ENCODE measurements at regions not wholly inside any gene's neighbourhood (a gene's known extent, or its start where the extent isn't known, plus 50 kb on each side); places are given as distances from the start of the nearest gene placed in this dataset.

- Histone ChIP-seq H4K91ac (ENCODE audit: insufficient read length, low read depth, low read length) (no peak overlapping the region), H3K27me3 (ENCODE audit: insufficient read depth, low read length) (no peaks in the 10 kb centered on the region), H3K4me2 (ENCODE audit: insufficient read depth, insufficient read length, low read length) (no peak overlapping the region), H4K5ac (ENCODE audit: insufficient read length, low read depth, low read length) (no peak overlapping the region), H3K27ac (ENCODE audit: insufficient read length, low read depth, low read length) (no peak overlapping the region), H3K4me1 (ENCODE audit: insufficient read depth, low read length) (no peaks in the 10 kb centered on the region), H3K23me2 (ENCODE audit: insufficient read length, low read depth, low read length, poor library complexity, severe bottlenecking) (no peaks in the 10 kb centered on the region), H3K4ac (ENCODE audit: low read depth, low read length) (no peak overlapping the region), H4K20me1 (ENCODE audit: control insufficient read depth, insufficient read depth, insufficient read length) (no peaks in the 10 kb centered on the region), H3K56ac (ENCODE audit: insufficient read length, low read depth, low read length) (no peak overlapping the region), H3K14ac (ENCODE audit: insufficient read depth, low read length) (no peak overlapping the region), H2AK5ac (ENCODE audit: insufficient read length, low read length) (no peak overlapping the region), H2BK20ac (ENCODE audit: low read depth, low read length, poor library complexity, severe bottlenecking) (no peak overlapping the region), H3K79me2 (ENCODE audit: insufficient read depth, low read length) (no peaks in the 10 kb centered on the region), H3T11ph (ENCODE audit: low read length) (no peak overlapping the region), H3K23ac (ENCODE audit: insufficient read length, low read depth, low read length) (no peak overlapping the region), H2BK120ac (ENCODE audit: low read depth, low read length, poor library complexity, severe bottlenecking) (no peak overlapping the region), H3K79me1 (ENCODE audit: insufficient read depth, low read depth, low read length, poor library complexity, severe bottlenecking) (no peaks in the 10 kb centered on the region), H2BK12ac (ENCODE audit: insufficient read length, low read depth, low read length) (no peak overlapping the region), H2BK15ac (ENCODE audit: low read depth, low read length) (no peak overlapping the region), H3K9ac (ENCODE audit: extremely low read depth, insufficient read length, low read length) (no peak overlapping the region), H3K18ac (ENCODE audit: insufficient read length, low read depth, low read length) (no peak overlapping the region), H4K8ac (replicated peaks; ENCODE audit: insufficient read length, low read depth, low read length) (no peak overlapping the region), H2BK5ac (ENCODE audit: insufficient read length, low read length) (no peak overlapping the region), H3K9me3 (ENCODE audit: control insufficient read depth, low read depth, low read length) (no peaks in the 10 kb centered on the region), H2AFZ (ENCODE audit: low read length) (no peak overlapping the region)
- no CpG with 5 or more reads among the region's 3 CpGs for WGBS (ENCODE audit: extremely low coverage, insufficient read length, low lambda C conversion rate)
- TF ChIP-seq CTCF (conservative IDR thresholded peaks at IDR 0.05), result no peak
- Mint-ChIP-seq H3K27ac (no peak overlapping the region), H3K27me3 (ENCODE audit: low read depth) (no peaks in the 10 kb centered on the region), H3K9me3 (0 out of 5 replicates have a peak, but pooled peaks cover 0 to 4% of the 10 kb centered on the region in 2 experiments), H3K36me3 (ENCODE audit: insufficient read depth in 1 of 3, low read depth in 3 of 3) (no peaks in the 10 kb centered on the region), H3K4me1 (no peaks in the 10 kb centered on the region), H3K4me3 (no peak overlapping the region)
- DNase-seq, result no peak
These were observed 280.2 kb downstream of the KCNJ3 start for GRCh38 chr2:154978710-154979109.

Measured in H9 (cell line).